ENCODE measurements at regions not wholly inside any gene's neighbourhood (a gene's known extent, or its start where the extent isn't known, plus 50 kb on each side); places are given as distances from the start of the nearest gene placed in this dataset. TPM values are rescaled to one million over a fixed set of nuclear protein-coding genes. Genes with fewer than 3 reads are reported as not detected.

DNA sequence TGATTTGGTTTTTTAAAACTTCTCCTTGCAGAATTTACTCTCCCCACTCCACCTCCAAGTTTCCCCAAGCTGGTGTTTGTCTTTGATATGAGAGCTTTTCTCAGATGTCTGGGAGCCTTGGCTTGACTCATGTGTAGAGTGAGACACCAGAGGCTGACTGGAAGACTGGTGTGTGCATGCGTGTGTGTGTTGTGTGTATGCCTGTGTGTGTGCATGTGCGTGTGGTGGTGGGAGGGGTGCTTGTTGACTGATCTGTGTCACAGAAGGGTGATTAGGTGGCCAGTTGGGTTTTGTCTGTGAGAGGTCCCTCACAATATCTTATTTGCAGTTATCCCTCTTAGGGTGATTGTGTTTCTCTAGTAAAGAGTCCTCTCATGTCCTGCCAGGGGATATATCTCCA, 50.5 kb upstream of the HPCAL1 start:
- H3K27ac ChIP-seq (ENCODE audit: low read depth in 1 of 2, low read length in 2 of 2) = no peak overlapping the region
- peaks cover 0 to 6% (median 0%) of the 10 kb centered on the region in 4 donors for H3K9me3 ChIP-seq (ENCODE audit: control insufficient read depth in 4 of 4, low read length in 3 of 4)
- TF ChIP-seq, protein P1, sequence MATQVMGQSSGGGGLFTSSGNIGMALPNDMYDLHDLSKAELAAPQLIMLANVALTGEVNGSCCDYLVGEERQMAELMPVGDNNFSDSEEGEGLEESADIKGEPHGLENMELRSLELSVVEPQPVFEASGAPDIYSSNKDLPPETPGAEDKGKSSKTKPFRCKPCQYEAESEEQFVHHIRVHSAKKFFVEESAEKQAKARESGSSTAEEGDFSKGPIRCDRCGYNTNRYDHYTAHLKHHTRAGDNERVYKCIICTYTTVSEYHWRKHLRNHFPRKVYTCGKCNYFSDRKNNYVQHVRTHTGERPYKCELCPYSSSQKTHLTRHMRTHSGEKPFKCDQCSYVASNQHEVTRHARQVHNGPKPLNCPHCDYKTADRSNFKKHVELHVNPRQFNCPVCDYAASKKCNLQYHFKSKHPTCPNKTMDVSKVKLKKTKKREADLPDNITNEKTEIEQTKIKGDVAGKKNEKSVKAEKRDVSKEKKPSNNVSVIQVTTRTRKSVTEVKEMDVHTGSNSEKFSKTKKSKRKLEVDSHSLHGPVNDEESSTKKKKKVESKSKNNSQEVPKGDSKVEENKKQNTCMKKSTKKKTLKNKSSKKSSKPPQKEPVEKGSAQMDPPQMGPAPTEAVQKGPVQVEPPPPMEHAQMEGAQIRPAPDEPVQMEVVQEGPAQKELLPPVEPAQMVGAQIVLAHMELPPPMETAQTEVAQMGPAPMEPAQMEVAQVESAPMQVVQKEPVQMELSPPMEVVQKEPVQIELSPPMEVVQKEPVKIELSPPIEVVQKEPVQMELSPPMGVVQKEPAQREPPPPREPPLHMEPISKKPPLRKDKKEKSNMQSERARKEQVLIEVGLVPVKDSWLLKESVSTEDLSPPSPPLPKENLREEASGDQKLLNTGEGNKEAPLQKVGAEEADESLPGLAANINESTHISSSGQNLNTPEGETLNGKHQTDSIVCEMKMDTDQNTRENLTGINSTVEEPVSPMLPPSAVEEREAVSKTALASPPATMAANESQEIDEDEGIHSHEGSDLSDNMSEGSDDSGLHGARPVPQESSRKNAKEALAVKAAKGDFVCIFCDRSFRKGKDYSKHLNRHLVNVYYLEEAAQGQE (IDR thresholded peaks at IDR 0.05) = no peak
- no peak for TF ChIP-seq SP1 (IDR thresholded peaks at IDR 0.05)
- TF ChIP-seq EGR1 (IDR thresholded peaks at IDR 0.05; ENCODE audit: low read depth in 2 of 2) = no peak
- no peak for TF ChIP-seq RXRA (IDR thresholded peaks at IDR 0.05)
- no peak for TF ChIP-seq FOXA2 (IDR thresholded peaks at IDR 0.05)
- TF ChIP-seq, protein P2, sequence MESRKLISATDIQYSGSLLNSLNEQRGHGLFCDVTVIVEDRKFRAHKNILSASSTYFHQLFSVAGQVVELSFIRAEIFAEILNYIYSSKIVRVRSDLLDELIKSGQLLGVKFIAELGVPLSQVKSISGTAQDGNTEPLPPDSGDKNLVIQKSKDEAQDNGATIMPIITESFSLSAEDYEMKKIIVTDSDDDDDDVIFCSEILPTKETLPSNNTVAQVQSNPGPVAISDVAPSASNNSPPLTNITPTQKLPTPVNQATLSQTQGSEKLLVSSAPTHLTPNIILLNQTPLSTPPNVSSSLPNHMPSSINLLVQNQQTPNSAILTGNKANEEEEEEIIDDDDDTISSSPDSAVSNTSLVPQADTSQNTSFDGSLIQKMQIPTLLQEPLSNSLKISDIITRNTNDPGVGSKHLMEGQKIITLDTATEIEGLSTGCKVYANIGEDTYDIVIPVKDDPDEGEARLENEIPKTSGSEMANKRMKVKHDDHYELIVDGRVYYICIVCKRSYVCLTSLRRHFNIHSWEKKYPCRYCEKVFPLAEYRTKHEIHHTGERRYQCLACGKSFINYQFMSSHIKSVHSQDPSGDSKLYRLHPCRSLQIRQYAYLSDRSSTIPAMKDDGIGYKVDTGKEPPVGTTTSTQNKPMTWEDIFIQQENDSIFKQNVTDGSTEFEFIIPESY (IDR thresholded peaks at IDR 0.05) = no peak
- TF ChIP-seq, protein P3, sequence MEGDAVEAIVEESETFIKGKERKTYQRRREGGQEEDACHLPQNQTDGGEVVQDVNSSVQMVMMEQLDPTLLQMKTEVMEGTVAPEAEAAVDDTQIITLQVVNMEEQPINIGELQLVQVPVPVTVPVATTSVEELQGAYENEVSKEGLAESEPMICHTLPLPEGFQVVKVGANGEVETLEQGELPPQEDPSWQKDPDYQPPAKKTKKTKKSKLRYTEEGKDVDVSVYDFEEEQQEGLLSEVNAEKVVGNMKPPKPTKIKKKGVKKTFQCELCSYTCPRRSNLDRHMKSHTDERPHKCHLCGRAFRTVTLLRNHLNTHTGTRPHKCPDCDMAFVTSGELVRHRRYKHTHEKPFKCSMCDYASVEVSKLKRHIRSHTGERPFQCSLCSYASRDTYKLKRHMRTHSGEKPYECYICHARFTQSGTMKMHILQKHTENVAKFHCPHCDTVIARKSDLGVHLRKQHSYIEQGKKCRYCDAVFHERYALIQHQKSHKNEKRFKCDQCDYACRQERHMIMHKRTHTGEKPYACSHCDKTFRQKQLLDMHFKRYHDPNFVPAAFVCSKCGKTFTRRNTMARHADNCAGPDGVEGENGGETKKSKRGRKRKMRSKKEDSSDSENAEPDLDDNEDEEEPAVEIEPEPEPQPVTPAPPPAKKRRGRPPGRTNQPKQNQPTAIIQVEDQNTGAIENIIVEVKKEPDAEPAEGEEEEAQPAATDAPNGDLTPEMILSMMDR (IDR thresholded peaks at IDR 0.05; ENCODE audit: low read depth, low read length, missing input control) = no peak
- no peak for TF ChIP-seq YY1 (IDR thresholded peaks at IDR 0.05)
- TF ChIP-seq, protein P4, sequence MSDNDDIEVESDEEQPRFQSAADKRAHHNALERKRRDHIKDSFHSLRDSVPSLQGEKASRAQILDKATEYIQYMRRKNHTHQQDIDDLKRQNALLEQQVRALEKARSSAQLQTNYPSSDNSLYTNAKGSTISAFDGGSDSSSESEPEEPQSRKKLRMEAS (IDR thresholded peaks at IDR 0.05) = no peak
- TF ChIP-seq RAD21 (IDR thresholded peaks at IDR 0.05) = no peak
- TF ChIP-seq HNF4A (conservative IDR thresholded peaks at IDR 0.05) = no peak
- no peak for TF ChIP-seq HNF4G (IDR thresholded peaks at IDR 0.05)
- TF ChIP-seq NR2F2 (IDR thresholded peaks at IDR 0.05) = no peak
- no peak for TF ChIP-seq GABPA (IDR thresholded peaks at IDR 0.05 in 1 of 2, conservative IDR thresholded peaks at IDR 0.05 in 1 of 2)
- TF ChIP-seq, protein P5, sequence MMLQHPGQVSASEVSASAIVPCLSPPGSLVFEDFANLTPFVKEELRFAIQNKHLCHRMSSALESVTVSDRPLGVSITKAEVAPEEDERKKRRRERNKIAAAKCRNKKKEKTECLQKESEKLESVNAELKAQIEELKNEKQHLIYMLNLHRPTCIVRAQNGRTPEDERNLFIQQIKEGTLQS (IDR thresholded peaks at IDR 0.05) = no peak
- no peak for TF ChIP-seq JUND (IDR thresholded peaks at IDR 0.05)
- TF ChIP-seq TAF1 (conservative IDR thresholded peaks at IDR 0.05) = no peak
- no peak for DNase-seq (ENCODE audit: low spot score)
- no peaks in the 10 kb centered on the region for H3K36me3 ChIP-seq (ENCODE audit: control insufficient read depth in 4 of 4, insufficient read depth in 3 of 4, low read depth in 1 of 4, low read length in 3 of 4)
- no peak overlapping the region for H3K4me3 ChIP-seq (ENCODE audit: low read depth in 1 of 3, low read length in 3 of 3)
- no peaks in the 10 kb centered on the region for H3K4me1 ChIP-seq (ENCODE audit: control insufficient read depth in 4 of 4, insufficient read depth in 4 of 4, low read length in 3 of 4)
- no peaks in the 10 kb centered on the region for H3K27me3 ChIP-seq (ENCODE audit: control insufficient read depth in 4 of 4, insufficient read depth in 4 of 4, low read length in 3 of 4)
- no peak overlapping the region for H3K9ac ChIP-seq (ENCODE audit: low read depth in 1 of 2, low read length in 2 of 2)
- 94% methylated on average over 2 of the region's 2 CpGs for WGBS

DNA sequence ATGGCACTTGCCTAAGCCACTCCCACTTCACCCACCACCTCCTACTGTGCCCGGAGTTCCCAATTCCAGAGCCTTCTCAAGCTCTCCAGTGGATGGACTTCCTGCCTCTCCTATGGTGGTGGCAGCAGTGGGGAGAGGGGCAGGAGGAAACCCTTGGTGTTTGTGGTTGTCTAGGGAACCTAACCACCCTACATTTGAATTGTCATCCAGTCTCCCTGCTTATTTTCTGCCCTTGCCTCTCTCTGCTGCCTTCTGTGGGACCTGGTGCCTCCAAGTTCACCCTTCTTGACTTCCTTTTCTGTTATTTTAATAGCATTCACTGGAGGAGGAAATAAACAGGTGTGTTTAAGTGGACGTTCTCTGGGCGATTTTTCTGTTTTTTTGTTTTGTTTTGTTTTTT, 50.0 kb upstream of the HPCAL1 start:
- Histone ChIP-seq H3K9me3 (ENCODE audit: control insufficient read depth in 4 of 4, low read length in 3 of 4) (peaks cover 0 to 6% (median 0%) of the 10 kb centered on the region in 4 donors), H3K27ac (ENCODE audit: low read depth in 1 of 2, low read length in 2 of 2) (no peak overlapping the region), H3K36me3 (ENCODE audit: control insufficient read depth in 4 of 4, insufficient read depth in 3 of 4, low read depth in 1 of 4, low read length in 3 of 4) (no peaks in the 10 kb centered on the region), H3K27me3 (ENCODE audit: control insufficient read depth in 4 of 4, insufficient read depth in 4 of 4, low read length in 3 of 4) (no peaks in the 10 kb centered on the region), H3K4me3 (ENCODE audit: low read depth in 1 of 3, low read length in 3 of 3) (no peak overlapping the region), H3K4me1 (ENCODE audit: control insufficient read depth in 4 of 4, insufficient read depth in 4 of 4, low read length in 3 of 4) (no peaks in the 10 kb centered on the region), H3K9ac (ENCODE audit: low read depth in 1 of 2, low read length in 2 of 2) (no peak overlapping the region)
- no peak for TF ChIP-seq HNF4G (IDR thresholded peaks at IDR 0.05)
- no peak for DNase-seq (ENCODE audit: low spot score)
- WGBS = 78% methylated on average over 3 of the region's 3 CpGs

Small RNAs in the stretch of these regions (small RNA-seq; reads per million reads assigned to genes)
- not detected for gene MIR4261

All from liver (tissue), 9 donors.